Body of pancreas (tissue), 4 donors: ENCODE measurements at regions not wholly inside any gene's neighbourhood (a gene's known extent, or its start where the extent isn't known, plus 50 kb on each side); places are given as distances from the start of the nearest gene placed in this dataset.

Source experiments
- POLR2A ChIP-seq, 3 donors: fragments of 450-650 bp; IDR thresholded peaks; one replicate each; pipeline ENCODE4 v1.6.1; 2016; ENCODE audit warnings: antibody characterized with exemption in 3 of 3, mild to moderate bottlenecking in 2 of 3
- TF ChIP-seq, protein P1 (sequence below), 7 experiments: fragments of 450-650 bp in 4 of 7; fragments of 200-600 bp in 3 of 7; sonication (generic) in 3 of 7; IDR thresholded peaks; one replicate each; pipeline ENCODE4 v1.5.1; 2016 to 2019; ENCODE audit warnings: antibody characterized with exemption in 7 of 7

GRCh38 chr12:30188602-30189326 is 405.0 kb upstream of the TMTC1 start:
- TF ChIP-seq, protein P1, sequence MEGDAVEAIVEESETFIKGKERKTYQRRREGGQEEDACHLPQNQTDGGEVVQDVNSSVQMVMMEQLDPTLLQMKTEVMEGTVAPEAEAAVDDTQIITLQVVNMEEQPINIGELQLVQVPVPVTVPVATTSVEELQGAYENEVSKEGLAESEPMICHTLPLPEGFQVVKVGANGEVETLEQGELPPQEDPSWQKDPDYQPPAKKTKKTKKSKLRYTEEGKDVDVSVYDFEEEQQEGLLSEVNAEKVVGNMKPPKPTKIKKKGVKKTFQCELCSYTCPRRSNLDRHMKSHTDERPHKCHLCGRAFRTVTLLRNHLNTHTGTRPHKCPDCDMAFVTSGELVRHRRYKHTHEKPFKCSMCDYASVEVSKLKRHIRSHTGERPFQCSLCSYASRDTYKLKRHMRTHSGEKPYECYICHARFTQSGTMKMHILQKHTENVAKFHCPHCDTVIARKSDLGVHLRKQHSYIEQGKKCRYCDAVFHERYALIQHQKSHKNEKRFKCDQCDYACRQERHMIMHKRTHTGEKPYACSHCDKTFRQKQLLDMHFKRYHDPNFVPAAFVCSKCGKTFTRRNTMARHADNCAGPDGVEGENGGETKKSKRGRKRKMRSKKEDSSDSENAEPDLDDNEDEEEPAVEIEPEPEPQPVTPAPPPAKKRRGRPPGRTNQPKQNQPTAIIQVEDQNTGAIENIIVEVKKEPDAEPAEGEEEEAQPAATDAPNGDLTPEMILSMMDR (IDR thresholded peaks at IDR 0.05): no peak
- no peak for TF ChIP-seq POLR2A (IDR thresholded peaks at IDR 0.05)
